ENCODE measurements at regions not wholly inside any gene's neighbourhood (a gene's known extent, or its start where the extent isn't known, plus 50 kb on each side); places are given as distances from the start of the nearest gene placed in this dataset.

GRCh38 chr14:46344327-46344937 is 307.1 kb downstream of the RPL10L start:
- TF ChIP-seq CTCF (IDR thresholded peaks at IDR 0.05 in 2 of 3, conservative IDR thresholded peaks at IDR 0.05 in 1 of 3; ENCODE audit: insufficient read depth in 2 of 3, low read depth in 1 of 3, low read length in 3 of 3) (no peak), POLR3A (IDR thresholded peaks at IDR 0.05; ENCODE audit: borderline replicate concordance, extremely low read depth, insufficient read depth, insufficient read length) (no peak), SMAD2 (IDR thresholded peaks at IDR 0.05; ENCODE audit: low read depth, low read length) (no peak), POLR2AphosphoS5 (IDR thresholded peaks at IDR 0.05; ENCODE audit: control insufficient read depth, insufficient read depth, low read depth, low read length) (no peak), KLF10 (CRISPR knock-in tag; IDR thresholded peaks at IDR 0.05) (no peak), TRIM24 (IDR thresholded peaks at IDR 0.05) (no peak), LEF1 (IDR thresholded peaks at IDR 0.05) (no peak), NONO (IDR thresholded peaks at IDR 0.05; ENCODE audit: low read depth in 2 of 2, low read length in 1 of 2) (no peak), ETS2 (tag; IDR thresholded peaks at IDR 0.05; ENCODE audit: borderline replicate concordance, poor library complexity, severe bottlenecking) (no peak), MIER1 (IDR thresholded peaks at IDR 0.05; ENCODE audit: low read depth) (no peak), TOE1 (IDR thresholded peaks at IDR 0.05; ENCODE audit: borderline replicate concordance) (no peak), TOE1 (CRISPR knock-in tag; IDR thresholded peaks at IDR 0.05; ENCODE audit: borderline replicate concordance, low read depth) (no peak)
- TF ChIP-seq, protein P1, sequence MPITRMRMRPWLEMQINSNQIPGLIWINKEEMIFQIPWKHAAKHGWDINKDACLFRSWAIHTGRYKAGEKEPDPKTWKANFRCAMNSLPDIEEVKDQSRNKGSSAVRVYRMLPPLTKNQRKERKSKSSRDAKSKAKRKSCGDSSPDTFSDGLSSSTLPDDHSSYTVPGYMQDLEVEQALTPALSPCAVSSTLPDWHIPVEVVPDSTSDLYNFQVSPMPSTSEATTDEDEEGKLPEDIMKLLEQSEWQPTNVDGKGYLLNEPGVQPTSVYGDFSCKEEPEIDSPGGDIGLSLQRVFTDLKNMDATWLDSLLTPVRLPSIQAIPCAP (CRISPR knock-in tag; IDR thresholded peaks at IDR 0.05; ENCODE audit: borderline replicate concordance): no peak
- TF ChIP-seq, protein P2, sequence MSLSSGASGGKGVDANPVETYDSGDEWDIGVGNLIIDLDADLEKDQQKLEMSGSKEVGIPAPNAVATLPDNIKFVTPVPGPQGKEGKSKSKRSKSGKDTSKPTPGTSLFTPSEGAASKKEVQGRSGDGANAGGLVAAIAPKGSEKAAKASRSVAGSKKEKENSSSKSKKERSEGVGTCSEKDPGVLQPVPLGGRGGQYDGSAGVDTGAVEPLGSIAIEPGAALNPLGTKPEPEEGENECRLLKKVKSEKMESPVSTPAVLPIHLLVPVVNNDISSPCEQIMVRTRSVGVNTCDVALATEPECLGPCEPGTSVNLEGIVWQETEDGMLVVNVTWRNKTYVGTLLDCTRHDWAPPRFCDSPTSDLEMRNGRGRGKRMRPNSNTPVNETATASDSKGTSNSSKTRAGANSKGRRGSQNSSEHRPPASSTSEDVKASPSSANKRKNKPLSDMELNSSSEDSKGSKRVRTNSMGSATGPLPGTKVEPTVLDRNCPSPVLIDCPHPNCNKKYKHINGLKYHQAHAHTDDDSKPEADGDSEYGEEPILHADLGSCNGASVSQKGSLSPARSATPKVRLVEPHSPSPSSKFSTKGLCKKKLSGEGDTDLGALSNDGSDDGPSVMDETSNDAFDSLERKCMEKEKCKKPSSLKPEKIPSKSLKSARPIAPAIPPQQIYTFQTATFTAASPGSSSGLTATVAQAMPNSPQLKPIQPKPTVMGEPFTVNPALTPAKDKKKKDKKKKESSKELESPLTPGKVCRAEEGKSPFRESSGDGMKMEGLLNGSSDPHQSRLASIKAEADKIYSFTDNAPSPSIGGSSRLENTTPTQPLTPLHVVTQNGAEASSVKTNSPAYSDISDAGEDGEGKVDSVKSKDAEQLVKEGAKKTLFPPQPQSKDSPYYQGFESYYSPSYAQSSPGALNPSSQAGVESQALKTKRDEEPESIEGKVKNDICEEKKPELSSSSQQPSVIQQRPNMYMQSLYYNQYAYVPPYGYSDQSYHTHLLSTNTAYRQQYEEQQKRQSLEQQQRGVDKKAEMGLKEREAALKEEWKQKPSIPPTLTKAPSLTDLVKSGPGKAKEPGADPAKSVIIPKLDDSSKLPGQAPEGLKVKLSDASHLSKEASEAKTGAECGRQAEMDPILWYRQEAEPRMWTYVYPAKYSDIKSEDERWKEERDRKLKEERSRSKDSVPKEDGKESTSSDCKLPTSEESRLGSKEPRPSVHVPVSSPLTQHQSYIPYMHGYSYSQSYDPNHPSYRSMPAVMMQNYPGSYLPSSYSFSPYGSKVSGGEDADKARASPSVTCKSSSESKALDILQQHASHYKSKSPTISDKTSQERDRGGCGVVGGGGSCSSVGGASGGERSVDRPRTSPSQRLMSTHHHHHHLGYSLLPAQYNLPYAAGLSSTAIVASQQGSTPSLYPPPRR (CRISPR knock-in tag; IDR thresholded peaks at IDR 0.05; ENCODE audit: borderline replicate concordance): no peak

Data from K562 (cell line).